DOHH2 (cell line): ENCODE measurements at regions not wholly inside any gene's neighbourhood (a gene's known extent, or its start where the extent isn't known, plus 50 kb on each side); places are given as distances from the start of the nearest gene placed in this dataset.

Experiments used
- H3F3A ChIP-seq: fragments of 200-600 bp; sonication (generic), shearing (Covaris generic); 2 replicates; pipeline ENCODE4 v1.6.0; 2016; ENCODE audit warnings: antibody characterized with exemption, mild to moderate bottlenecking; ENCODE audit not compliant: control insufficient read depth, insufficient read depth
- H3K27ac ChIP-seq: fragments of 200-600 bp; sonication (generic); 2 replicates; pipeline ENCODE4 v1.5.1; 2014; ENCODE audit warnings: low read depth, mild to moderate bottlenecking, low read length, moderate library complexity
- H3K27me3 ChIP-seq: fragments of 200-600 bp; sonication (generic); 2 replicates; pipeline ENCODE4 v1.6.1; 2014; ENCODE audit warnings: mild to moderate bottlenecking, low read length, mixed read lengths; ENCODE audit not compliant: control insufficient read depth
- H3K36me3 ChIP-seq: fragments of 200-600 bp; sonication (generic); 2 replicates; pipeline ENCODE4 v1.6.1; 2014; ENCODE audit warnings: mild to moderate bottlenecking, low read length, moderate library complexity, mixed read lengths; ENCODE audit not compliant: control insufficient read depth
- H3K4me1 ChIP-seq: fragments of 200-600 bp; sonication (generic); 2 replicates; pipeline ENCODE4 v1.6.1; 2014; ENCODE audit warnings: mild to moderate bottlenecking, low read length, mixed read lengths; ENCODE audit not compliant: control insufficient read depth
- H3K4me2 ChIP-seq: fragments of 200-600 bp; sonication (generic); 2 replicates; pipeline ENCODE4 v1.6.0; 2014; ENCODE audit warnings: mild to moderate bottlenecking, low read length, moderate library complexity
- H3K4me3 ChIP-seq: fragments of 200-600 bp; sonication (generic); 2 replicates; pipeline ENCODE4 v1.5.1; 2014; ENCODE audit warnings: mild to moderate bottlenecking, low read length, mixed read lengths
- H3K79me2 ChIP-seq: fragments of 200-600 bp; sonication (generic); 2 replicates; pipeline ENCODE4 v1.6.1; 2014; ENCODE audit warnings: mild to moderate bottlenecking, low read length, mixed read lengths; ENCODE audit not compliant: control insufficient read depth
- H3K9me2 ChIP-seq: fragments of 200-600 bp; sonication (generic); replicated peaks from 2 replicates; pipeline ENCODE4 v1.6.1; 2014; ENCODE audit warnings: mild to moderate bottlenecking, low read length, mixed read lengths; ENCODE audit not compliant: control insufficient read depth
- H3K9me3 ChIP-seq: fragments of 200-600 bp; sonication (generic); 2 replicates; pipeline ENCODE4 v1.6.1; 2014; ENCODE audit warnings: antibody characterized with exemption, low read length, mixed read lengths; ENCODE audit not compliant: control insufficient read depth, insufficient read depth
- H4K20me1 ChIP-seq: fragments of 200-600 bp; sonication (generic); 2 replicates; pipeline ENCODE4 v1.6.0; 2014; ENCODE audit warnings: low read depth, mild to moderate bottlenecking, antibody characterized with exemption, low read length, moderate library complexity; ENCODE audit not compliant: control insufficient read depth, insufficient read depth
- CTCF ChIP-seq: fragments of 200-600 bp; sonication (generic); IDR thresholded peaks from one replicate; pipeline ENCODE4 v1.5.1; 2014; ENCODE audit warnings: antibody characterized with exemption, mild to moderate bottlenecking, low read depth, low read length; ENCODE audit not compliant: poor library complexity, severe bottlenecking
- EZH2phosphoT487 ChIP-seq: fragments of 200-600 bp; sonication (generic); IDR thresholded peaks from 2 replicates; pipeline ENCODE4 v1.6.1; 2017; ENCODE audit warnings: borderline replicate concordance, mild to moderate bottlenecking, antibody characterized with exemption, low read length, moderate library complexity, mixed read lengths

- TF ChIP-seq EZH2phosphoT487, result no peak
- no peak for TF ChIP-seq CTCF
- peak overlapping the region; percentile 36 for H3K4me3 ChIP-seq
- no peaks in the 10 kb centered on the region for H3K9me3 ChIP-seq
- no peaks in the 10 kb centered on the region for H3K79me2 ChIP-seq
- peaks cover 3% of the 10 kb centered on the region; the same call in 1 of the 2 replicates for H3F3A ChIP-seq
- peak overlapping the region; percentile 65 for H3K27ac ChIP-seq
- no peaks in the 10 kb centered on the region for H3K36me3 ChIP-seq
- no peaks in the 10 kb centered on the region for H3K27me3 ChIP-seq
- peaks cover 88% of the 10 kb centered on the region for H3K4me1 ChIP-seq
- peak overlapping the region; percentile 57 for H3K4me2 ChIP-seq
- no peaks in the 10 kb centered on the region for H4K20me1 ChIP-seq
- no peaks in the 10 kb centered on the region for H3K9me2 ChIP-seq
Observed at GRCh38 chr9:2263111-2263510, 248.0 kb downstream of the SMARCA2 start.

- Histone ChIP-seq H4K20me1 (no peaks in the 10 kb centered on the region), H3K4me1 (peaks cover 88% of the 10 kb centered on the region), H3K27me3 (no peaks in the 10 kb centered on the region), H3K79me2 (no peaks in the 10 kb centered on the region), H3K9me2 (no peaks in the 10 kb centered on the region), H3K36me3 (no peaks in the 10 kb centered on the region), H3K4me3 (peak overlapping the region; percentile 36), H3F3A (peaks cover 3% of the 10 kb centered on the region; the same call in 1 of the 2 replicates), H3K27ac (peak overlapping the region; percentile 65), H3K4me2 (peak overlapping the region; percentile 57), H3K9me3 (no peaks in the 10 kb centered on the region)
- TF ChIP-seq CTCF, result no peak
- no peak for TF ChIP-seq EZH2phosphoT487
Observed at GRCh38 chr9:2263665-2264064, 248.5 kb downstream of the SMARCA2 start.

GRCh38 chr9:2264081-2264480 is 248.9 kb downstream of the SMARCA2 start:
- peak overlapping the region; percentile 57 for H3K4me2 ChIP-seq
- no peaks in the 10 kb centered on the region for H3K36me3 ChIP-seq
- no peaks in the 10 kb centered on the region for H3K9me2 ChIP-seq
- H3K4me1 ChIP-seq, result peaks cover 88% of the 10 kb centered on the region
- peak overlapping the region; percentile 36 for H3K4me3 ChIP-seq
- no peaks in the 10 kb centered on the region for H3K27me3 ChIP-seq
- peak overlapping the region; percentile 65 for H3K27ac ChIP-seq
- H3K79me2 ChIP-seq, result no peaks in the 10 kb centered on the region
- no peak for TF ChIP-seq CTCF
- TF ChIP-seq EZH2phosphoT487, result no peak
- H3F3A ChIP-seq, result peaks cover 3% of the 10 kb centered on the region; the same call in 1 of the 2 replicates
- no peaks in the 10 kb centered on the region for H3K9me3 ChIP-seq
- no peaks in the 10 kb centered on the region for H4K20me1 ChIP-seq
